Astrocyte of the cerebellum (primary cell): ENCODE measurements at regions not wholly inside any gene's neighbourhood (a gene's known extent, or its start where the extent isn't known, plus 50 kb on each side); places are given as distances from the start of the nearest gene placed in this dataset.

ENCODE experiments used
- DNase-seq: peaks from one replicate; pipeline ENCODE4 v3.0.0-alpha.2; 2011; ENCODE audit warnings: low read depth
- H3K4me3 ChIP-seq: 2 replicates; pipeline ENCODE4 v1.5.1; 2011; ENCODE audit warnings: mild to moderate bottlenecking, low read depth, low read length, moderate library complexity
- CTCF ChIP-seq: IDR thresholded peaks from 2 replicates; pipeline ENCODE4 v1.5.1; 2012; ENCODE audit warnings: low read length, low read depth, moderate library complexity, mild to moderate bottlenecking; ENCODE audit errors: missing control alignments
- in situ Hi-C: cut with HindIII; loops from 2 replicates; pipeline ENCODE4 v1.10.0; 2017; ENCODE audit warnings: low sequenced_read_pairs

DNA sequence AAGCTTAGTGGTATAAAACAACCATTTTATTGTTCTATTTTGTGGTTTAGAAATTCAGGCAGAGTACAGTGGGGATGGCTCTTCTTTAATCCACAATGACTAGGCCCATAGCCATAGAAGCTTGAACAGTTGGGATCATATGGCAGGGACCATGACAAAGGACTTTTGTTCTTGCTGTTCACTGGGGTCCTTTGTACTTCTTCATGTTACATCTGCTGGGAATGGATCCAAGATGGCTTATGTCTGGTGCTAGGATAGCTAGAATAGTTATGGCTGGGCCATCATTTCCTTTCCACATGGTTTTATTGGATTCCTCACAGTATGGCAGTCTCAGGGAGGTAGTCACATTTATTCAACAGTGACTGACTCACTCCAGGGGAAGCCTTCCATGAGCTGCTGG, 427.9 kb upstream of the AGTR1 start:
- in situ Hi-C loops = no loop called here
- no peak overlapping the region for H3K4me3 ChIP-seq
- no peak for TF ChIP-seq CTCF
- DNase-seq = no peak

DNA sequence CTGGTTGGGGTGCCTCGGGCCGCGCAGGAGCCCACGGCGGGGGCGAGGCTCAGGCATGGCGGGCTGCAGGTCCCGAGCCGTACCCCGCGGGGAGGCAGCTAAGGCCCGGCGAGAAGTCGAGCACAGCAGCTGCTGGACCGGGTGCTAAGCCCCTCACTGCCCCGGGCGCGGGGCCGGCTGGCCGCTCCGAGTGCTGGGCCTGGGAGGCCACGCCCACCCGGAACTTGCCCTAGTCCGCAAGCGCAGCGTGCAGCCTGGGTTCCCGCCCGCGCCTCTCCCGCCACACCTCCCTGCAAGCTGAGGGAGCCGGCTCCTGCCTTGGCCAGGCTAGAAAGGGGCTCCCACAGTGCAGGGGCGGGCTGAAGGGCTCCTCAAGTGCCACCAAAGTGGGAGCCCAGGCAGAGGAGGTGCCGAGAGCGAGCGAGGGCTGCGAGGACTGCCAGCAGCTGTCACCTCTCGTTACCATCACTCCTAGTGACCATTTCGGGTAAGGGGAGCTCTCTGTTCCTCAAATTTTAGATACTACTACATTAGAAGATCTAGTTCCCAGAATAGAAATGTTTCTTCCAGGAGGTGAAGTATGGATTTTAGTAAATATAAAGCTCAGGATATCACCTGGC, 417.0 kb upstream of the AGTR1 start:
- no peak for TF ChIP-seq CTCF
- in situ Hi-C loops = no loop called here
- no peak overlapping the region for H3K4me3 ChIP-seq
- no peak for DNase-seq

DNA sequence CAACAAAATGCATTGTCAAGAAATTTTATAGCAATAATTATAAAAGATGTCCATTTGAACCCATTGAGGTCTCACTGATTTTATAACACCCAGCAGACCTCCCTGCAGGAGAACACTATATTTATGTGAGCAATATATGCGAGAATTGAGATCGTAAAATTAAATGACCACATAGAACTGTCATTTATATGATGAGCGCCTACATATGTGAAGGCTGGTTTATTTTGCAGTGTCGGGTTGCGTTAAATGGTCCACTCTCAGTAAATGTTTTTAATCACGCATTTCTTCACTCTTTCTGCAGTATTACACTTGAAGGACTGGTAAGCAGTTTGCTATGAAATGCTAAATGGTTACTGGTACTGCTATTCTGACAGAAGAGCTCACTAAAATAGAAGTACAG, 408.5 kb upstream of the AGTR1 start:
- no peak overlapping the region for H3K4me3 ChIP-seq
- TF ChIP-seq CTCF = no peak
- in situ Hi-C loops = no loop called here

DNA sequence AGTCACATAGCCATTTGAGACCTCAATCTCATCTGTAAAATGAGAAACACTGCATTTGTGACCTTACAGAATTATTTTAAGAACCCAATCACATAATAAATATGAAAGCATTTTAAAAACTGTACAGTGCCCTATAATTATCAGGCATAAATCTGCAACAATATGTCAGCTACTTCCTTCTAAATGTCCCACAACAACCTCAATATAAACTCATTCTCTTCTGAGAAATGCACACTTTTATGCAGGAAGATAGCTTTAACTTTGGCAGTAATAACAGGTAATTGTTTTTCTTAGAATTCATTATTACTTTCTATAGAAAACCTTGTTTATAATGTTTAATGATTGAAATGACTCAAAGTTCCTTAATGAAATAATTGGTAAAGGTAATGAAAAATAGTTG, 400.7 kb upstream of the AGTR1 start:
- in situ Hi-C loops = no loop called here
- no peak overlapping the region for H3K4me3 ChIP-seq

More for the DNA sequence above, 408.5 kb upstream of the AGTR1 start:
- no peak for DNase-seq

DNA sequence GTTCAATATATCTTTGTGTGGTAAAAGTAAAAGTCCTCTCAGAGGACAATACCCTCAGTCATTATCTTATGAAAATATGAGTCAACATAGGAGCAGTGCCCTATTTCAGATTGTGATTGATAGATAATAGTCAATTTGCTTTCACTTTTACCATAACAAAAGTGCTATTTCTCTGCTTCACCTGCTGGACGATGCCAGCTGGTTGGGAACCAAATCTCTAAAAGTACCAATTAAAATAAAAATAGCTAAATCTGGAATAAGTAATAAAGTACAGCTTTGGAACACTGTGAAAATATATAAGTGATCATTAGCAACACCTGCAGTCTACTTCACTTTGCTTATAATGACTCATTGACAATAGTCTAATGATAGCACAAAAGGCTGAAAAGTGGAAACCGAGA, 390.3 kb upstream of the AGTR1 start:
- no peak for DNase-seq
- no peak for TF ChIP-seq CTCF
- in situ Hi-C loops = no loop called here
- no peak overlapping the region for H3K4me3 ChIP-seq

More for the DNA sequence above, 400.7 kb upstream of the AGTR1 start:
- DNase-seq = no peak
- no peak for TF ChIP-seq CTCF

DNA sequence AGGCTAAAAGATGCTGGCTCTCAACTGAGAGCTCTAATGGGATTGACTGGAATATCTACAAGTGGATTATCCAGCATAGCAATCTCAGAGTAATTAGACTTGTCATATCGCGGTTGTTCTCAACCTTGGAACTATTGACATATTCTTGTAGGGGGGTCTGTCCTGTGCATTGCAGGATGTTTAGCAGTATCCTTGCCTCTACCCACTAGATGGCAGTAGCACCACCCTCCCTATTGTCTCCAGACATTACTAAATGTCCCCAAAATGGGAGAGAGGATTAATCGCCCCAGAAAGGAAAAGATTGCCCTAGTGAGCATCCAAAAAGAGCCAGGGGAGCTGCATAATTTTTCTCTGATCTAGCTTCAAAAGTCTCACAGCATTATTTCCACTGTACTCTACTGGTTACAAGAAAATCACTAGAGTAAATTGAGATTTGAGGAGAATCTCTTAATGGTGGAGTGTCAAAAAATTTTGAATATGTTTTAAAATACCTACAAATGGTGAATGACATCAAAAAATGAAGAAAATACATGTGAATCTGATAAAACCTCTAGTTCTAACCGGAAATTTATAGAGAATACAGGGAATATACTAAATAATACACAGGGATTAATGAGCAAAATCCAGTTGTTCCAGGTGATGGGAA, 388.2 kb upstream of the AGTR1 start:
- in situ Hi-C loops = no loop called here

More for the DNA sequence above, 388.2 kb upstream of the AGTR1 start:
- TF ChIP-seq CTCF = peak; percentile 84
- no peak for DNase-seq
- no peak overlapping the region for H3K4me3 ChIP-seq
